K562 (cell line): ENCODE measurements at regions not wholly inside any gene's neighbourhood (a gene's known extent, or its start where the extent isn't known, plus 50 kb on each side); places are given as distances from the start of the nearest gene placed in this dataset.
A peak's percentile ranks its signal among the peaks of the same experiment; 100 is the strongest.

Source experiments
- ATAC-seq: fragments of 200-7000 bp; cut with Tn5 transposase; 3 replicates; pipeline ENCODE4 v1.9.1; 2020; ENCODE audit warnings: moderate library complexity
- BruUV-seq: library from RNA; stranded (reverse); fragments of 400-500 nt; replicated peaks from 2 replicates; lab custom pipeline; 2021; lab: Mats Ljungman, UMichigan
- CTCF ChIA-PET: fragments of 300-600 bp; formaldehyde crosslinking; extraction: SDS; loops from one replicate; lab custom pipeline; 2021; ENCODE audit warnings: low intra/inter-chr PET ratio; lab: Yijun Ruan, JAX
- POLR2A ChIA-PET: fragments of 300-600, 350-650 bp; sonication (Branson Sonifier 250); formaldehyde crosslinking; extraction: SDS; loops from one replicate; lab custom pipeline; 2021; ENCODE audit warnings: antibody characterized with exemption, inconsistent platforms; lab: Yijun Ruan, JAX
- DNase-seq, 4 experiments: peaks; one replicate each; pipeline versions ENCODE4 v3.0.0 to v3.0.0-alpha.2; 2011 to 2018; ENCODE audit warnings: low spot score in 3 of 4, mixed read lengths in 3 of 4; ENCODE audit errors: extremely low read depth in 1 of 4
- FAIRE-seq: peaks from 2 replicates; lab custom pipeline; 2011; peaks lifted over from hg19 to GRCh38; lab: Jason Lieb, UNC
- H2AFZ ChIP-seq: 2 replicates; pipeline ENCODE4 v1.6.0; 2011; ENCODE audit warnings: low read depth, low read length, control low read depth, inconsistent platforms
- H3K27ac ChIP-seq: fragments of 200-600 bp; 3 replicates; pipeline ENCODE4 v1.8.0; 2011; ENCODE audit warnings: low read depth, mild to moderate bottlenecking, control low read depth, inconsistent platforms, low read length, moderate library complexity, mixed read lengths; ENCODE audit errors: extremely low read depth
- H3K27me3 ChIP-seq, 2 experiments: fragments of 300-600 bp in 1 of 2; 2 replicates in 1 of 2; 3 replicates in 1 of 2; pipeline versions ENCODE4 v1.6.0 to v1.8.0; 2011; ENCODE audit warnings: inconsistent platforms in 2 of 2, low read length in 2 of 2, mild to moderate bottlenecking in 1 of 2, mixed read lengths in 1 of 2, moderate library complexity in 1 of 2; ENCODE audit not compliant: control insufficient read depth in 2 of 2, insufficient read depth in 2 of 2
- H3K36me3 ChIP-seq: fragments of 300-600 bp; 3 replicates; pipeline ENCODE4 v1.8.0; 2011; ENCODE audit warnings: mild to moderate bottlenecking, low read length, inconsistent platforms; ENCODE audit not compliant: control insufficient read depth, insufficient read depth
- H3K4me1 ChIP-seq, 2 experiments: fragments of 200-600 bp in 1 of 2; replicated peaks in 1 of 2; 2 replicates in 1 of 2; 3 replicates in 1 of 2; pipeline versions ENCODE4 v1.5.1 to v1.8.0; 2011; ENCODE audit warnings: inconsistent platforms in 2 of 2, low read length in 2 of 2, mild to moderate bottlenecking in 1 of 2, mixed read lengths in 1 of 2, moderate library complexity in 1 of 2; ENCODE audit not compliant: control insufficient read depth in 2 of 2, insufficient read depth in 2 of 2
- H3K4me2 ChIP-seq: 2 replicates; pipeline ENCODE4 v1.6.1; 2011; ENCODE audit warnings: low read length, control low read depth, inconsistent platforms, mixed read lengths; ENCODE audit not compliant: insufficient read depth
- H3K4me3 ChIP-seq: fragments of 200-600 bp; sonication (generic), shearing (Covaris generic); 2 replicates; pipeline ENCODE4 v1.5.1; 2016; ENCODE audit warnings: control low read depth, inconsistent platforms
- H3K79me2 ChIP-seq: fragments of 200-600 bp; 3 replicates; pipeline ENCODE4 v1.8.0; 2011; ENCODE audit warnings: low read length, inconsistent platforms; ENCODE audit not compliant: control insufficient read depth, insufficient read depth
- H3K9ac ChIP-seq, 2 experiments: 2 replicates each; pipeline versions ENCODE4 v1.6.0 to v1.6.1; 2011; ENCODE audit warnings: low read depth in 2 of 2, low read length in 2 of 2, control low read depth in 1 of 2, inconsistent platforms in 1 of 2, mild to moderate bottlenecking in 1 of 2, mixed read lengths in 1 of 2; ENCODE audit not compliant: insufficient read depth in 1 of 2
- H3K9me1 ChIP-seq: one replicate; pipeline ENCODE4 v1.6.0; 2011; ENCODE audit warnings: inconsistent platforms, mild to moderate bottlenecking, low read length, moderate library complexity; ENCODE audit not compliant: control insufficient read depth, insufficient read depth
- H3K9me3 ChIP-seq: replicated peaks from 2 replicates; pipeline ENCODE4 v1.5.1; 2011; ENCODE audit warnings: low read depth, low read length, inconsistent platforms; ENCODE audit not compliant: control insufficient read depth, insufficient read depth
- H4K20me1 ChIP-seq: replicated peaks from 2 replicates; pipeline ENCODE4 v1.6.1; 2011; ENCODE audit warnings: low read length, inconsistent platforms, mixed read lengths; ENCODE audit not compliant: control insufficient read depth, insufficient read depth
- CEBPG ChIP-seq, 3 experiments: fragments of 200-800 bp in 1 of 3; sonication (Bioruptor generic) in 1 of 3; sonication (generic) in 1 of 3; formaldehyde crosslinking in 1 of 3; IDR thresholded peaks in 2 of 3; conservative IDR thresholded peaks in 1 of 3; 2 replicates each; pipeline versions ENCODE4 v1.6.1 to v1.8.0; 2016 to 2022; ENCODE audit warnings: missing compliant biosample characterization in 2 of 3, missing genetic modification characterization in 2 of 3, mild to moderate bottlenecking in 1 of 3, missing genetic modification reagents in 1 of 3
- SMAD1 ChIP-seq: fragments of 150-350 bp; IDR thresholded peaks from 2 replicates; pipeline ENCODE4 v1.6.1; 2014; ENCODE audit warnings: low read length, low read depth; ENCODE audit not compliant: partially characterized antibody
- SPI1 ChIP-seq: IDR thresholded peaks from 2 replicates; pipeline ENCODE4 v1.6.1; 2011; ENCODE audit warnings: low read depth, low read length, control low read depth, borderline replicate concordance
- TEAD4 ChIP-seq, 2 experiments: sonication (generic) in 1 of 2; formaldehyde crosslinking in 1 of 2; IDR thresholded peaks; 2 replicates each; pipeline versions ENCODE4 v1.6.1 to v1.8.0; 2012 to 2022; ENCODE audit warnings: borderline replicate concordance in 1 of 2, inconsistent platforms in 1 of 2, low read length in 1 of 2, mild to moderate bottlenecking in 1 of 2, missing genetic modification reagents in 1 of 2
- WGBS: fragments of 100-300 bp; shearing (Covaris generic); methylation state at CpG from one replicate; pipeline ENCODE4 v1.1.6; 2016; ENCODE audit warnings: low coverage, mixed read lengths; ENCODE audit not compliant: insufficient coverage; ENCODE audit errors: missing lambda C conversion rate; 5-methylcytosine and 5-hydroxymethylcytosine counted together
- in situ Hi-C: fragments of 300-500 bp; cut with MboI; formaldehyde crosslinking; loops from 4 replicates; pipeline ENCODE4 v1.15.0; 2018; ENCODE audit warnings: inconsistent platforms, mixed read lengths
- intact Hi-C: fragments of 100-400 bp; cut with micrococcal nuclease; formaldehyde crosslinking; loops from 2 replicates; pipeline ENCODE4 v1.14.2; 2022
- TF ChIP-seq, protein P1 (sequence below): fragments of 450-650 bp; IDR thresholded peaks from 2 replicates; pipeline ENCODE4 v1.6.1; 2018; ENCODE audit not compliant: partially characterized antibody
- TF ChIP-seq, protein P2 (sequence below): fragments of 250-450 bp; sonication (Bioruptor Pico); IDR thresholded peaks from 2 replicates; pipeline ENCODE4 v1.8.0; 2022; ENCODE audit warnings: inconsistent platforms, mild to moderate bottlenecking, moderate library complexity, borderline replicate concordance

DNA sequence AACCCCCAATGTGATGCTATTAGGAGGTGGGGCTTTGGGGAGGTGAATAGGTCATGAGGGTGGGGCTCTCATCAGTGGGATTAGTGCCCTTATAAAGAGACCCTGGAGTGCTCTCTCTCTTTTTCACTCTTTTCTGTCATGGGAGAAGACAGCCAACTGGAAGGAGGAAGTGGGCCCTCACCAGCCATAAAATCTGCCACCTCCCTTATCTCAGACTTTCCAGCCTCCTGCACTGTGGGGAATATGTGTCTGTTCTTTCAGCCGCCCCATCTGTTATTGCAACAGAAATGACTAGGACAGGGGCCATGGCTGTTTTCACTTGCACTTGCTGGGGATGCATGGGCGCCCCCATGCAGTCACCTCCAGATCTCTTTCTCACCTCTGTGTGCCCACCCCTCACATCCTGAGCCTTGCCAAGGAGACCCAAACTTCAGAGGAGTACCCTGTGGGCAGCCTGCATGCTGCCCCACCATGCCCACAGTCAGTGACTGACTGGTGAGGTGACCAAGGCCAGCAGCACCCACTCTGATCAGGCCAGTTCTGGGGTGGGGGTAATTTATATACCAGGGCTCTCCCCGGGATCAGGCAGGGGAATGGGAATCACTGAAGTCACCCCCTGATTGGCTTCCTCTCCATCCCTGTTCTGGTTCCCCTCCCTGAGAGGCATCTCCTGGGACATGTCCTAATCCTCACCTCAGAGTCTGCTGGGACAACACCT, 118.4 kb downstream of the ANKRD60 start:
- H3K4me2 ChIP-seq: no peak overlapping the region
- BruUV-seq: no TSS peak

More for the DNA sequence above, 118.4 kb downstream of the ANKRD60 start:
- in situ Hi-C loops (no loop called here), intact Hi-C loops (no loop called here)
- Histone ChIP-seq H3K36me3 (no peaks in the 10 kb centered on the region), H3K27me3 (peaks cover 7 to 17% of the 10 kb centered on the region in 2 experiments; a peak in 3 of 5 replicates), H3K9ac (no peak overlapping the region), H4K20me1 (no peaks in the 10 kb centered on the region; the same call in 1 of the 2 replicates)
- no peak for DNase-seq
- CTCF ChIA-PET: no interaction called here
- TF ChIP-seq, protein P1, sequence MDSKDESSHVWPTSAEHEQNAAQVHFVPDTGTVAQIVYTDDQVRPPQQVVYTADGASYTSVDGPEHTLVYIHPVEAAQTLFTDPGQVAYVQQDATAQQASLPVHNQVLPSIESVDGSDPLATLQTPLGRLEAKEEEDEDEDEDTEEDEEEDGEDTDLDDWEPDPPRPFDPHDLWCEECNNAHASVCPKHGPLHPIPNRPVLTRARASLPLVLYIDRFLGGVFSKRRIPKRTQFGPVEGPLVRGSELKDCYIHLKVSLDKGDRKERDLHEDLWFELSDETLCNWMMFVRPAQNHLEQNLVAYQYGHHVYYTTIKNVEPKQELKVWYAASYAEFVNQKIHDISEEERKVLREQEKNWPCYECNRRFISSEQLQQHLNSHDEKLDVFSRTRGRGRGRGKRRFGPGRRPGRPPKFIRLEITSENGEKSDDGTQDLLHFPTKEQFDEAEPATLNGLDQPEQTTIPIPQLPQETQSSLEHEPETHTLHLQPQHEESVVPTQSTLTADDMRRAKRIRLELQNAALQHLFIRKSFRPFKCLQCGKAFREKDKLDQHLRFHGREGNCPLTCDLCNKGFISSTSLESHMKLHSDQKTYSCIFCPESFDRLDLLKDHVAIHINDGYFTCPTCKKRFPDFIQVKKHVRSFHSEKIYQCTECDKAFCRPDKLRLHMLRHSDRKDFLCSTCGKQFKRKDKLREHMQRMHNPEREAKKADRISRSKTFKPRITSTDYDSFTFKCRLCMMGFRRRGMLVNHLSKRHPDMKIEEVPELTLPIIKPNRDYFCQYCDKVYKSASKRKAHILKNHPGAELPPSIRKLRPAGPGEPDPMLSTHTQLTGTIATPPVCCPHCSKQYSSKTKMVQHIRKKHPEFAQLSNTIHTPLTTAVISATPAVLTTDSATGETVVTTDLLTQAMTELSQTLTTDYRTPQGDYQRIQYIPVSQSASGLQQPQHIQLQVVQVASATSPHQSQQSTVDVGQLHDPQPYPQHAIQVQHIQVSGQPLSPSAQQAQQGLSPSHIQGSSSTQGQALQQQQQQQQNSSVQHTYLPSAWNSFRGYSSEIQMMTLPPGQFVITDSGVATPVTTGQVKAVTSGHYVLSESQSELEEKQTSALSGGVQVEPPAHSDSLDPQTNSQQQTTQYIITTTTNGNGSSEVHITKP: no peak
- TF ChIP-seq SPI1 (peak; percentile 57; the same call in 1 of the 2 replicates), SMAD1 (no peak), CEBPG (CRISPR knock-in tag; IDR thresholded peaks at IDR 0.05) (peak; percentile 20; the same call in 1 of the 2 replicates), CEBPG (tag; conservative IDR thresholded peaks at IDR 0.05 in 1 of 2, IDR thresholded peaks at IDR 0.05 in 1 of 2) (no peak), TEAD4 (IDR thresholded peaks at IDR 0.05; ENCODE audit: low read length) (peak; percentile 47; the same call in 1 of the 2 replicates), TEAD4 (CRISPR knock-in tag; IDR thresholded peaks at IDR 0.05; ENCODE audit: borderline replicate concordance) (no peak)
- TF ChIP-seq, protein P2, sequence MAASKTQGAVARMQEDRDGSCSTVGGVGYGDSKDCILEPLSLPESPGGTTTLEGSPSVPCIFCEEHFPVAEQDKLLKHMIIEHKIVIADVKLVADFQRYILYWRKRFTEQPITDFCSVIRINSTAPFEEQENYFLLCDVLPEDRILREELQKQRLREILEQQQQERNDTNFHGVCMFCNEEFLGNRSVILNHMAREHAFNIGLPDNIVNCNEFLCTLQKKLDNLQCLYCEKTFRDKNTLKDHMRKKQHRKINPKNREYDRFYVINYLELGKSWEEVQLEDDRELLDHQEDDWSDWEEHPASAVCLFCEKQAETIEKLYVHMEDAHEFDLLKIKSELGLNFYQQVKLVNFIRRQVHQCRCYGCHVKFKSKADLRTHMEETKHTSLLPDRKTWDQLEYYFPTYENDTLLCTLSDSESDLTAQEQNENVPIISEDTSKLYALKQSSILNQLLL: no peak
- TF ChIP-seq, all 486 proteins: peak for 3
- FAIRE-seq: no peak
- H3K9me3 ChIP-seq: no peaks in the 10 kb centered on the region
- POLR2A ChIA-PET: no interaction called here
- no peak; the same call in 2 of the 3 replicates for ATAC-seq
- H3K4me3 ChIP-seq: no peak overlapping the region
- H3K79me2 ChIP-seq: no peaks in the 10 kb centered on the region
- no peaks in the 10 kb centered on the region for H3K9me1 ChIP-seq
- H3K27ac ChIP-seq: no peak overlapping the region
- no peaks in the 10 kb centered on the region for H3K4me1 ChIP-seq
- no peak overlapping the region for H2AFZ ChIP-seq
- 0% methylated on average over 3 of the region's 3 CpGs for WGBS
